Right lobe of liver (tissue), 6 donors: ENCODE measurements at regions not wholly inside any gene's neighbourhood (a gene's known extent, or its start where the extent isn't known, plus 50 kb on each side); places are given as distances from the start of the nearest gene placed in this dataset.

Experiments
- ATAC-seq, 4 donors: fragments of 200-7000 bp; cut with Tn5 transposase; one replicate each; pipeline ENCODE4 v1.9.1; 2020; ENCODE audit warnings: mild to moderate bottlenecking in 4 of 4, moderate library complexity in 4 of 4
- DNase-seq, 3 donors: peaks; one replicate each; pipeline ENCODE4 v3.0.0-alpha.2; 2020
- H3K27ac ChIP-seq, 3 donors: fragments of 200-600 bp; one replicate each; pipeline ENCODE4 v1.8.0; 2022
- H3K27me3 ChIP-seq, 2 donors: fragments of 200-600 bp; one replicate each; pipeline ENCODE4 v1.8.0; 2022
- H3K36me3 ChIP-seq, 4 donors: fragments of 200-600 bp; sonication (generic) in 1 of 4; one replicate each; pipeline versions ENCODE4 v1.5.1 to v1.8.0; 2017 to 2022; ENCODE audit warnings: control low read depth in 1 of 4
- H3K4me1 ChIP-seq, 4 donors: fragments of 200-600 bp; sonication (generic) in 1 of 4; one replicate each; pipeline versions ENCODE4 v1.5.1 to v1.8.0; 2017 to 2022; ENCODE audit warnings: control low read depth in 1 of 4
- H3K4me3 ChIP-seq, 3 donors: fragments of 200-600 bp; one replicate each; pipeline ENCODE4 v1.8.0; 2022
- H3K9me3 ChIP-seq, 4 donors: fragments of 200-600 bp; sonication (generic) in 1 of 4; one replicate each; pipeline versions ENCODE4 v1.5.1 to v1.8.0; 2017 to 2022; ENCODE audit warnings: control low read depth in 1 of 4
- CTCF ChIP-seq, 4 donors: fragments of 200-600 bp in 3 of 4; fragments of 450-650 bp in 1 of 4; IDR thresholded peaks; one replicate each; pipeline versions ENCODE4 v1.5.1 to v1.8.0; 2016 to 2022; ENCODE audit warnings: antibody characterized with exemption in 4 of 4, mild to moderate bottlenecking in 2 of 4
- POLR2A ChIP-seq: fragments of 450-650 bp; IDR thresholded peaks from one replicate; pipeline ENCODE4 v1.6.1; 2017; ENCODE audit warnings: antibody characterized with exemption, mild to moderate bottlenecking
- WGBS: methylation state at CpG from one replicate; pipeline ENCODE4 v1.1.6; 2018; ENCODE audit warnings: low coverage, low lambda C conversion rate; ENCODE audit not compliant: insufficient coverage; ENCODE audit errors: missing lambda C conversion rate; 5-methylcytosine and 5-hydroxymethylcytosine counted together
- intact Hi-C, 2 donors: fragments of 100-400 bp; cut with DNase I; formaldehyde crosslinking; loops; one replicate each; pipeline versions ENCODE4 v1.11.2 to v1.14.1; 2022
- donor health status: DM: no; HTN: yes; CAD: no.
- donor health status: DM: no; HTN: no; CAD: no.
- donor health status: DM: no; HTN: no; CAD: no.
- donor health status: DM: no; HTN: yes; CAD: no.
- donor health status: DM: no; HTN: yes; CAD: no.

- TF ChIP-seq POLR2A = no peak
- TF ChIP-seq CTCF (IDR thresholded peaks at IDR 0.05) = no peak
These were observed 595.7 kb downstream of the CCSER2 start for GRCh38 chr10:84924131-84924530.

GRCh38 chr10:84925495-84925894 is 597.1 kb downstream of the CCSER2 start:
- TF ChIP-seq POLR2A (no peak), CTCF (IDR thresholded peaks at IDR 0.05) (no peak)
- H3K36me3 ChIP-seq = no peaks in the 10 kb centered on the region
- H3K9me3 ChIP-seq = no peaks in the 10 kb centered on the region
- ATAC-seq (no peak), DNase-seq (no peak)
- H3K4me3 ChIP-seq = no peak overlapping the region
- no peaks in the 10 kb centered on the region for H3K4me1 ChIP-seq
- H3K27ac ChIP-seq = no peak overlapping the region
- intact Hi-C loops = no loop called here
- H3K27me3 ChIP-seq = no peaks in the 10 kb centered on the region

More at GRCh38 chr10:84924131-84924530, 595.7 kb downstream of the CCSER2 start:
- Histone ChIP-seq H3K4me3 (no peak overlapping the region), H3K9me3 (no peaks in the 10 kb centered on the region), H3K4me1 (no peaks in the 10 kb centered on the region), H3K36me3 (no peaks in the 10 kb centered on the region), H3K27me3 (no peaks in the 10 kb centered on the region), H3K27ac (no peak overlapping the region)
- ATAC-seq (no peak), DNase-seq (no peak)
- 85% methylated on average over 2 of the region's 2 CpGs for WGBS
- intact Hi-C loops = no loop called here

- no peaks in the 10 kb centered on the region for H3K27me3 ChIP-seq
These were observed 605.0 kb downstream of the CCSER2 start for GRCh38 chr10:84933402-84933801.

GRCh38 chr10:84935772-84936171 is 607.4 kb downstream of the CCSER2 start:
- no peaks in the 10 kb centered on the region for H3K36me3 ChIP-seq
- H3K27ac ChIP-seq = no peak overlapping the region
- WGBS = 83% methylated on average over 3 of the region's 3 CpGs
- ATAC-seq = no peak
- H3K27me3 ChIP-seq = no peaks in the 10 kb centered on the region
- no peaks in the 10 kb centered on the region for H3K4me1 ChIP-seq
- DNase-seq = no peak
- intact Hi-C loops = no loop called here
- TF ChIP-seq CTCF (IDR thresholded peaks at IDR 0.05) (no peak), POLR2A (no peak)
- no peaks in the 10 kb centered on the region for H3K9me3 ChIP-seq
- H3K4me3 ChIP-seq = no peak overlapping the region

More at GRCh38 chr10:84933402-84933801, 605.0 kb downstream of the CCSER2 start:
- H3K27ac ChIP-seq = no peak overlapping the region
- H3K4me1 ChIP-seq = no peaks in the 10 kb centered on the region
- H3K36me3 ChIP-seq = no peaks in the 10 kb centered on the region
- TF ChIP-seq CTCF (IDR thresholded peaks at IDR 0.05) (no peak), POLR2A (no peak)
- intact Hi-C loops = no loop called here
- no peak overlapping the region for H3K4me3 ChIP-seq
- ATAC-seq (no peak), DNase-seq (no peak)
- 81% methylated on average over 6 of the region's 7 CpGs for WGBS
- H3K9me3 ChIP-seq = no peaks in the 10 kb centered on the region
